ENCODE measurements at regions not wholly inside any gene's neighbourhood (a gene's known extent, or its start where the extent isn't known, plus 50 kb on each side); places are given as distances from the start of the nearest gene placed in this dataset.

GRCh38 chr9:120324996-120325642 lies 254.8 kb downstream of the CDK5RAP2 start:
- TF ChIP-seq CTCF (IDR thresholded peaks at IDR 0.05) (0 out of 2 replicates have a peak, but pooled peaks have one; percentile 11), POLR2AphosphoS5 (IDR thresholded peaks at IDR 0.05; ENCODE audit: low read depth, low read length) (no peak), SIN3A (IDR thresholded peaks at IDR 0.05; ENCODE audit: borderline replicate concordance, insufficient read depth, low read depth, low read length) (no peak)
- TF ChIP-seq, protein P1, sequence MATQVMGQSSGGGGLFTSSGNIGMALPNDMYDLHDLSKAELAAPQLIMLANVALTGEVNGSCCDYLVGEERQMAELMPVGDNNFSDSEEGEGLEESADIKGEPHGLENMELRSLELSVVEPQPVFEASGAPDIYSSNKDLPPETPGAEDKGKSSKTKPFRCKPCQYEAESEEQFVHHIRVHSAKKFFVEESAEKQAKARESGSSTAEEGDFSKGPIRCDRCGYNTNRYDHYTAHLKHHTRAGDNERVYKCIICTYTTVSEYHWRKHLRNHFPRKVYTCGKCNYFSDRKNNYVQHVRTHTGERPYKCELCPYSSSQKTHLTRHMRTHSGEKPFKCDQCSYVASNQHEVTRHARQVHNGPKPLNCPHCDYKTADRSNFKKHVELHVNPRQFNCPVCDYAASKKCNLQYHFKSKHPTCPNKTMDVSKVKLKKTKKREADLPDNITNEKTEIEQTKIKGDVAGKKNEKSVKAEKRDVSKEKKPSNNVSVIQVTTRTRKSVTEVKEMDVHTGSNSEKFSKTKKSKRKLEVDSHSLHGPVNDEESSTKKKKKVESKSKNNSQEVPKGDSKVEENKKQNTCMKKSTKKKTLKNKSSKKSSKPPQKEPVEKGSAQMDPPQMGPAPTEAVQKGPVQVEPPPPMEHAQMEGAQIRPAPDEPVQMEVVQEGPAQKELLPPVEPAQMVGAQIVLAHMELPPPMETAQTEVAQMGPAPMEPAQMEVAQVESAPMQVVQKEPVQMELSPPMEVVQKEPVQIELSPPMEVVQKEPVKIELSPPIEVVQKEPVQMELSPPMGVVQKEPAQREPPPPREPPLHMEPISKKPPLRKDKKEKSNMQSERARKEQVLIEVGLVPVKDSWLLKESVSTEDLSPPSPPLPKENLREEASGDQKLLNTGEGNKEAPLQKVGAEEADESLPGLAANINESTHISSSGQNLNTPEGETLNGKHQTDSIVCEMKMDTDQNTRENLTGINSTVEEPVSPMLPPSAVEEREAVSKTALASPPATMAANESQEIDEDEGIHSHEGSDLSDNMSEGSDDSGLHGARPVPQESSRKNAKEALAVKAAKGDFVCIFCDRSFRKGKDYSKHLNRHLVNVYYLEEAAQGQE (IDR thresholded peaks at IDR 0.05; ENCODE audit: insufficient read depth in 1 of 2, low read depth in 2 of 2, low read length in 1 of 2) = no peak
